ENCODE measurements at regions not wholly inside any gene's neighbourhood (a gene's known extent, or its start where the extent isn't known, plus 50 kb on each side); places are given as distances from the start of the nearest gene placed in this dataset.

- no peak overlapping the region for H3K4me3 ChIP-seq (ENCODE audit: low read length)
- TF ChIP-seq EZH2phosphoT487 (IDR thresholded peaks at IDR 0.05; ENCODE audit: borderline replicate concordance, low read length), result no peak
- TF ChIP-seq, protein P1, sequence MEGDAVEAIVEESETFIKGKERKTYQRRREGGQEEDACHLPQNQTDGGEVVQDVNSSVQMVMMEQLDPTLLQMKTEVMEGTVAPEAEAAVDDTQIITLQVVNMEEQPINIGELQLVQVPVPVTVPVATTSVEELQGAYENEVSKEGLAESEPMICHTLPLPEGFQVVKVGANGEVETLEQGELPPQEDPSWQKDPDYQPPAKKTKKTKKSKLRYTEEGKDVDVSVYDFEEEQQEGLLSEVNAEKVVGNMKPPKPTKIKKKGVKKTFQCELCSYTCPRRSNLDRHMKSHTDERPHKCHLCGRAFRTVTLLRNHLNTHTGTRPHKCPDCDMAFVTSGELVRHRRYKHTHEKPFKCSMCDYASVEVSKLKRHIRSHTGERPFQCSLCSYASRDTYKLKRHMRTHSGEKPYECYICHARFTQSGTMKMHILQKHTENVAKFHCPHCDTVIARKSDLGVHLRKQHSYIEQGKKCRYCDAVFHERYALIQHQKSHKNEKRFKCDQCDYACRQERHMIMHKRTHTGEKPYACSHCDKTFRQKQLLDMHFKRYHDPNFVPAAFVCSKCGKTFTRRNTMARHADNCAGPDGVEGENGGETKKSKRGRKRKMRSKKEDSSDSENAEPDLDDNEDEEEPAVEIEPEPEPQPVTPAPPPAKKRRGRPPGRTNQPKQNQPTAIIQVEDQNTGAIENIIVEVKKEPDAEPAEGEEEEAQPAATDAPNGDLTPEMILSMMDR (IDR thresholded peaks at IDR 0.05; ENCODE audit: low read depth, low read length, poor library complexity, severe bottlenecking), result no peak
Measured at GRCh38 chr11:24390762-24391161, 106.1 kb upstream of the LUZP2 start.

DNA sequence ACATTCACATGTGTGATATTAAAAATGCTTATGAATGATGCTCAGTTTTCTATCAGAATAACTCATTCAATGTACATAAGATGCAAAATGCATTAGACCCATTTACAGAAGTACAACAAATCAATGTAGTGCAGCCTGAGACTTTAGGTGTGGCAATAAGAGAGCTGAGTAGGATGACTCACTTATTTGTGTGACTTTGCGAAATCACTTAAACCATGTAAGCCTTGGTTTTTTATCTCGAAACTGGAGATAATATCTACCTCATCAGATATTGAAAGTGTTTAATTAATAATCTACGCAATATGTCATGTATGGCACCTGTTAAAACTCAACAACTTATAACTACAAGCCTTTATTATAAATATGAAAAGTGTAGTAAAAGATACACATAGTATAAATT, 105.7 kb upstream of the LUZP2 start:
- TF ChIP-seq EZH2phosphoT487 (IDR thresholded peaks at IDR 0.05; ENCODE audit: borderline replicate concordance, low read length), result no peak
- TF ChIP-seq, protein P1 (IDR thresholded peaks at IDR 0.05; ENCODE audit: low read depth, low read length, poor library complexity, severe bottlenecking), result no peak
- H3K9me2 ChIP-seq (replicated peaks; ENCODE audit: control insufficient read depth, low read length), result no peaks in the 10 kb centered on the region
- H3K27ac ChIP-seq (ENCODE audit: low read depth, low read length), result no peak overlapping the region

More at GRCh38 chr11:24390762-24391161, 106.1 kb upstream of the LUZP2 start:
- no peaks in the 10 kb centered on the region; the same call in 1 of the 2 replicates for H3K9me3 ChIP-seq (ENCODE audit: control insufficient read depth, insufficient read depth, low read length)
- no peaks in the 10 kb centered on the region for H3K36me3 ChIP-seq (ENCODE audit: control insufficient read depth, low read length)
- H3K27ac ChIP-seq (ENCODE audit: low read depth, low read length), result no peak overlapping the region
- H3K4me2 ChIP-seq (ENCODE audit: low read length), result no peak overlapping the region
- no peaks in the 10 kb centered on the region for H3K27me3 ChIP-seq (ENCODE audit: control insufficient read depth, low read length)
- H3F3A ChIP-seq (ENCODE audit: control insufficient read depth, insufficient read depth), result no peaks in the 10 kb centered on the region
- H3K9me2 ChIP-seq (replicated peaks; ENCODE audit: control insufficient read depth, low read length), result no peaks in the 10 kb centered on the region
- H3K4me1 ChIP-seq (ENCODE audit: control insufficient read depth, low read length), result no peaks in the 10 kb centered on the region
- no peaks in the 10 kb centered on the region for H3K79me2 ChIP-seq (ENCODE audit: control insufficient read depth, low read length)
- no peaks in the 10 kb centered on the region for H4K20me1 ChIP-seq (ENCODE audit: control insufficient read depth, insufficient read depth, low read depth, low read length)

DNA sequence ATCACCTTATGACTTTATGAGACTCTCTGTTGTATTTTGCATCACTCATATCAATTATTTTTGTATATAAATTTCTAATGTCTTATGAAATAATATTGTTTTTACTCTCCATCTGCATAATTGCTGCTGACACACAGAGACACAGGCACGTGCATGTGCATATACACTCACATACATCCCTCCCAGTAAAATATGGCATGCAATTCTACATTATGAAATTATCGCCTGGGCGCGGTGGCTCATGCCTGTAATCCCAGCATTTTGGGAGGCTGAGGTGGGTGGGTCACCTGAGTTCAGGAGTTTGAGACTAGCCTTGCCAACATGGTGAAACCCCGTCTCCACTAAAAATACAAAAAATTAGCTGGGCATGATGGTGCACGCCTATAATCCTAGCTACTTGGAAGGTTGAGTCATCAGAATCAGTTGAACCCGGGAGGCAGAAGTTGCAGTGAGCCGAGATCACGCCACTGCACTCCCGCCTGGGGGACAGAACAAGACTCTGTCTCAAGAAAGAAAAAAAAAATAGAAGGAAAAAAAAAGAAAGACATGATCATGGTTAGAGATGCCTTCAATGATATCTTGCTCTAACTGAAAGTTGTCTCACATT, 96.7 kb upstream of the LUZP2 start:
- Histone ChIP-seq H3K9me3 (ENCODE audit: control insufficient read depth, insufficient read depth, low read length) (no peaks in the 10 kb centered on the region), H4K20me1 (ENCODE audit: control insufficient read depth, insufficient read depth, low read depth, low read length) (no peaks in the 10 kb centered on the region), H3K9me2 (replicated peaks; ENCODE audit: control insufficient read depth, low read length) (no peaks in the 10 kb centered on the region), H3K4me1 (ENCODE audit: control insufficient read depth, low read length) (no peaks in the 10 kb centered on the region), H3F3A (ENCODE audit: control insufficient read depth, insufficient read depth) (no peaks in the 10 kb centered on the region), H3K27ac (ENCODE audit: low read depth, low read length) (no peak overlapping the region), H3K4me2 (ENCODE audit: low read length) (no peak overlapping the region), H3K36me3 (ENCODE audit: control insufficient read depth, low read length) (no peaks in the 10 kb centered on the region), H3K27me3 (ENCODE audit: control insufficient read depth, low read length) (no peaks in the 10 kb centered on the region), H3K79me2 (ENCODE audit: control insufficient read depth, low read length) (no peaks in the 10 kb centered on the region), H3K4me3 (ENCODE audit: low read length) (no peak overlapping the region)
- TF ChIP-seq, protein P1 (IDR thresholded peaks at IDR 0.05; ENCODE audit: low read depth, low read length, poor library complexity, severe bottlenecking), result no peak

More for the DNA sequence above, 105.7 kb upstream of the LUZP2 start:
- H3K27me3 ChIP-seq (ENCODE audit: control insufficient read depth, low read length), result no peaks in the 10 kb centered on the region
- H3K4me1 ChIP-seq (ENCODE audit: control insufficient read depth, low read length), result no peaks in the 10 kb centered on the region
- no peak overlapping the region for H3K4me3 ChIP-seq (ENCODE audit: low read length)
- no peaks in the 10 kb centered on the region; the same call in 1 of the 2 replicates for H3K9me3 ChIP-seq (ENCODE audit: control insufficient read depth, insufficient read depth, low read length)
- H3K79me2 ChIP-seq (ENCODE audit: control insufficient read depth, low read length), result no peaks in the 10 kb centered on the region
- H3F3A ChIP-seq (ENCODE audit: control insufficient read depth, insufficient read depth), result no peaks in the 10 kb centered on the region
- H4K20me1 ChIP-seq (ENCODE audit: control insufficient read depth, insufficient read depth, low read depth, low read length), result no peaks in the 10 kb centered on the region
- H3K36me3 ChIP-seq (ENCODE audit: control insufficient read depth, low read length), result no peaks in the 10 kb centered on the region
- H3K4me2 ChIP-seq (ENCODE audit: low read length), result no peak overlapping the region

Data from DOHH2 (cell line).